AG04450 (cell line): ENCODE measurements at regions not wholly inside any gene's neighbourhood (a gene's known extent, or its start where the extent isn't known, plus 50 kb on each side); places are given as distances from the start of the nearest gene placed in this dataset.

ENCODE experiments used
- CTCF ChIA-PET: fragments of 300-600, 350-600 bp; formaldehyde crosslinking; extraction: SDS; loops from one replicate; lab custom pipeline; 2022; ENCODE audit warnings: antibody characterized with exemption, inconsistent platforms; lab: Charles Lee
- POLR2A ChIA-PET: fragments of 350-600 bp; formaldehyde crosslinking; extraction: SDS; loops from one replicate; lab custom pipeline; 2021; ENCODE audit warnings: antibody characterized with exemption, inconsistent platforms; lab: Yijun Ruan, JAX
- DNase-seq: peaks from one replicate; pipeline ENCODE4 v3.0.0-alpha.2; 2011; ENCODE audit warnings: low read depth, low spot score
- H3K27ac ChIP-seq: one replicate; pipeline ENCODE4 v1.5.1; 2012; ENCODE audit warnings: low read depth, low read length, control low read depth
- H3K27me3 ChIP-seq: one replicate; pipeline ENCODE4 v1.6.0; 2012; ENCODE audit warnings: low read length; ENCODE audit not compliant: control insufficient read depth, insufficient read depth
- H3K4me3 ChIP-seq: 2 replicates; pipeline ENCODE4 v1.5.1; 2011; ENCODE audit warnings: mild to moderate bottlenecking, low read depth, low read length, control low read depth
- H3K9me3 ChIP-seq: 2 replicates; pipeline ENCODE4 v1.5.1; 2012; ENCODE audit warnings: low read length; ENCODE audit not compliant: control insufficient read depth, insufficient read depth
- CTCF ChIP-seq: IDR thresholded peaks from 2 replicates; pipeline ENCODE4 v1.5.1; 2011; ENCODE audit warnings: low read depth, low read length, control low read depth, inconsistent platforms

DNA sequence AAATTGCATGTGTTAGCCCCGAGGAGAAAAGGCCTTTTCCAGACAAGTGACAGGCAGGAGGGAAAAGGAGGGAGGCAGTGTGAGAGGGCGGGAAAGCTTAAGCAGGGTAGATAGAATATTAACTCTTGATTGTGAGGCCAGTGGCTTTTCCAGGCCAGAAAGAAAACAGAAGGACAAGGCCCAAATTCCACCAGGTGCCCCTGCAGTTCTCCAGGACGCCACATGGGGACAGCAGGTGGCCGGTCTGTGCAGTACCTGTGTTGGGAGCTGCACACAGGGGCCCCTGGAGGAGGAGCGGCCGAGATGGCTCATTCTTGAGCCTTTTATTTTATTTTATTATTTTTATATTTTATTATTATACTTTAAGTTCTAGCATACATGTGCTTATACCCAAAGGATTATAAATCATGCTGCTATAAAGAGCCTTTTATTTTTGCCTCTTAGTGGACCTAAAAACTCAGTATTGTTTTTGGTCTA, 141.3 kb upstream of the KLF14 start:
- H3K9me3 ChIP-seq: no peaks in the 10 kb centered on the region
- H3K27ac ChIP-seq: peak overlapping the region; percentile 49
- no peak for DNase-seq
- no peaks in the 10 kb centered on the region for H3K27me3 ChIP-seq
- H3K4me3 ChIP-seq: no peak overlapping the region
- ChIA-PET POLR2A (interaction anchor here (0.5 to 0.8 kb wide), 2 partner anchors 17 to 37 kb away, joined by 3 to 4 read pairs; no protein-coding TSS in a partner anchor), CTCF (interaction anchor here (0.6 to 1.4 kb wide), 5 partner anchors 15 to 64 kb away, joined by 3 to 9 read pairs (median 3); no protein-coding TSS in a partner anchor)
- TF ChIP-seq CTCF: peak; percentile 74

DNA sequence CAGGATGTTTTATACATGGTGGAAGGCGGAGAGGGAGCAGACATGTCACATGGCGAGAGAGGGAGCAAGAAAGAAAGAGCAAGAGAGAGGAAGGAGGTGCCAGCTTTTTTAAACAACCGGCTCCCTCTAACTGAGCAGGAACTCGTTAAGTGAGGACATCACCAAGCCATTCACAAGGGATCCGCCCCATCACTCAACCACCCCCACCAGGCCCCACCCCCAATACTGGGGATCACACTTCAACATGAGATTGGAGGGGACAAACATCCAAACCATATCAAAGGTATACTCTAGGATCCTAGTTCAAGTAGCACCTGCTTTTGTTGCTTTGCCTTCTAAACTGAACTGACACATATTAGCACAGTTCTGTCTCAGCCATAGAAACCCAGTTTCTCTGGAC, 141.9 kb upstream of the KLF14 start:
- no peak for TF ChIP-seq CTCF
- H3K9me3 ChIP-seq: no peaks in the 10 kb centered on the region
- H3K27me3 ChIP-seq: no peaks in the 10 kb centered on the region
- DNase-seq: no peak
- CTCF ChIA-PET: interaction anchor here (0.7 to 1.0 kb wide), 2 partner anchors 20 to 63 kb away, joined by 3 read pairs; no protein-coding TSS in a partner anchor
- POLR2A ChIA-PET: interaction anchor here (0.5 kb wide), 1 partner anchor 17 kb away, joined by 4 read pairs; no protein-coding TSS in a partner anchor
- H3K4me3 ChIP-seq: no peak overlapping the region
- H3K27ac ChIP-seq: no peak overlapping the region

DNA sequence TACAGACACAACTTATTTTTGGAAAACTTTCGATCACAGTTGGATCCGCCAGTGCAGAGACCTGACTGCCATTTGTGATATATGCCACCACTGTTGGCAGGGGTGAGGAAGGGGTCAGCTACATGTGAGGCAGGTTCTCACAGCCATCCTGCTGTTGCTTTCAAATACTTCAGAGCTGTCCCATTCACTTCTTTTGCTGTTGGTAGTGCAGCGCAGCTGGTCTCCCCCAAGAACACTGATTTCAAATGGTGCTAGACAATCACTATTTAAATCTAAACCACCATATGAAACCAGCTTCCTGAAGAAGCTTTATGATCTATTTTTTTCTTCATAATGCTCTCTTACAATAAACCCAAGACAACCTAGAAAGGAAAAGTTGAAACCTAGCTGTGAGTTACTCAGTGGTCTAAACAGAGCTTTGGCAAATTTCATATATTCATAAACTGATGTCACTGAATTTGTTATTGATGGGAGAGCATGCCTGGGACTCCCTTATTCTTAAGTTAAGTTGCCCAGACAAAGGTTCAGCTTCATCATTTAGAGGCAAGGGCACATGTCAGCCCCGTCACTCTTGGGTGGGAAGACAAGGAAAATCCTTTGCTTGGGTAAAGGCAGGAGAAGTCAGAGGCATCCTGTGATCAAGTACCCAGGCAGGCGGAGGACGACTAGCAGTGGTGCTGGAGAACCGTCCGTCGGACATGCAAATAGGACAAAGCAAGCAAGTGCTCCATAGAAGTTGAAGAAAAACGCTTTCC, 143.4 kb upstream of the KLF14 start:
- ChIA-PET POLR2A (interaction anchor here (1.1 kb wide), 1 partner anchor 9 kb away, joined by 3 read pairs; no protein-coding TSS in a partner anchor), CTCF (interaction anchor here (1.1 kb wide), 1 partner anchor 162 kb away, joined by 4 read pairs; no protein-coding TSS in a partner anchor)
- TF ChIP-seq CTCF: no peak
- Histone ChIP-seq H3K27ac (no peak overlapping the region), H3K4me3 (no peak overlapping the region), H3K9me3 (no peaks in the 10 kb centered on the region), H3K27me3 (no peaks in the 10 kb centered on the region)
- DNase-seq: no peak

DNA sequence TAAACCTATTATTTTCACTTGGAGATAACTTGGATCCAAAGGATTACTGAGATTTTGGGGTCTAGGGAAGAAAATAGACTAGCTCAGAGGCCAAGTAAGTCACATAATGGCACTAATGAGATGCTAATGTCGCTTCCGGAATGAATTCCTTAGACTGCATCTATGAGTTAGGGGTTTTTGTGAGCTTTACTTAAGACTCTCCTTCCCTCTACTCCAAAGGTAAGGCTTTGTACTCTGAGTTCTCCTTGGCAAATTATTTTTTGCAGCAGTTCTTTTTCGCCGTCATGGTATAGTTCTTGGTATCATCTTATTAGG, 143.9 kb upstream of the KLF14 start:
- no peak overlapping the region for H3K27ac ChIP-seq
- H3K4me3 ChIP-seq: no peak overlapping the region
- H3K9me3 ChIP-seq: no peaks in the 10 kb centered on the region
- POLR2A ChIA-PET: interaction anchor here (1.1 kb wide), 1 partner anchor 8 kb away, joined by 3 read pairs; no protein-coding TSS in a partner anchor
- DNase-seq: no peak
- no peak for TF ChIP-seq CTCF
- CTCF ChIA-PET: interaction anchor here (1.1 kb wide), 1 partner anchor 162 kb away, joined by 4 read pairs; no protein-coding TSS in a partner anchor
- H3K27me3 ChIP-seq: no peaks in the 10 kb centered on the region

DNA sequence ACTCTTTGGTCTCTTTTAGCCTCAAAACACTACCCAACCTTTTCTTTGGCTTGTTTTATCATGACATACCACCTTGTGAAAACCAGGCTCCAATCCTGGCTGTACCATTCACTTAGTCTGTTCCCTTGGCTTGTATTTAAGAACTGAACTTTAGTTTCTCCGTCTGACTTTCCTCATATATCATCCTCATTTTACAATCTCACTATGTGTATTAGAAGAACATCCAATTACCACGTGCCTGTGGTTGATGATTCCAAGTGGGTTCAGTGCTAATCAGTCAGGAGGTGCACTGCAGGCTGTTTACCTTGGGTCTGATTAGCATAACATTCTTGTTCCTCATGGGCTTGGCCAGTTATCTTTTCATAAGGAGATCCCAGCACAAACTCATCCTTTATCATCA, 144.8 kb upstream of the KLF14 start:
- no peaks in the 10 kb centered on the region for H3K9me3 ChIP-seq
- TF ChIP-seq CTCF: no peak
- peak overlapping the region; percentile 49 for H3K27ac ChIP-seq
- H3K27me3 ChIP-seq: no peaks in the 10 kb centered on the region
- ChIA-PET CTCF (no interaction called here), POLR2A (no interaction called here)
- DNase-seq: no peak
- H3K4me3 ChIP-seq: no peak overlapping the region
